HG02763 (cell line): ENCODE measurements at regions not wholly inside any gene's neighbourhood (a gene's known extent, or its start where the extent isn't known, plus 50 kb on each side); places are given as distances from the start of the nearest gene placed in this dataset.
A peak's percentile ranks its signal among the peaks of the same experiment; 100 is the strongest.

ENCODE experiments used
- ATAC-seq: cut with Tn5 transposase; IDR thresholded peaks from one replicate; pipeline ENCODE4 v1.9.1; 2021; ENCODE audit warnings: mild to moderate bottlenecking, moderate library complexity; ENCODE audit not compliant: unreplicated experiment

GRCh38 chrX:51954592-51954991 lies 61.2 kb downstream of the MAGED1 start:
- no peak for ATAC-seq

- ATAC-seq, result peak; percentile 97
Observed at GRCh38 chrX:51955200-51955599, 61.8 kb downstream of the MAGED1 start.

- no peak for ATAC-seq
Observed at GRCh38 chrX:51956441-51956840, 63.0 kb downstream of the MAGED1 start.

- ATAC-seq, result no peak
Observed at GRCh38 chrX:51975360-51975759, 81.9 kb downstream of the MAGED1 start.

GRCh38 chrX:51975811-51976210 lies 82.4 kb downstream of the MAGED1 start:
- no peak for ATAC-seq

- ATAC-seq, result no peak
Observed at GRCh38 chrX:51976503-51976902, 83.1 kb downstream of the MAGED1 start.
